Activated T-cell treated with anti-CD3 and anti-CD28 coated beads for 24 hours (primary cell): ENCODE measurements at regions not wholly inside any gene's neighbourhood (a gene's known extent, or its start where the extent isn't known, plus 50 kb on each side); places are given as distances from the start of the nearest gene placed in this dataset.

Source experiments
- DNase-seq: peaks from one replicate; pipeline ENCODE4 v3.0.0-alpha.2; 2020; ENCODE audit warnings: low read depth

- no peak for DNase-seq
These were observed 105.4 kb upstream of the MED13L start for GRCh38 chr12:116382686-116383530.

DNA sequence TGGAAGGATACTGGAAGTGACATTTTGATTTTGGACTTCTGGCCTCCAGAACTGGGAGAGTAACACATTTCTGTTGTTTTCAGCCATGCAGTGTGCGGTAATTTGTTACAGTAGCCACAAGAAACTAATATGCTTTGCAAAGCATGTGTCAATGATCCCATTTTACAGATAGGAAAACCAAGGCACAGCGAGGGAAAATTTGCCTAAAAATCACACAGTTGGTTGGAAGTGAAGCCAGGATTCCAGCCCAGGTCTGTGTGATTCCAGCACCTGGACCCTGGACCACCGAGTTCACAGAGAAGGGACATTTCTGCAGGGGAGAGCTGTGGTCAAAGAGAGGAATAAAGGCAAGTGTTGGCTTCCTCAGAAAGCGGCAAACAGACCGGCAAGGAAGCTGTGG is 106.7 kb upstream of the MED13L start:
- no peak for DNase-seq

GRCh38 chr12:116384691-116385485 is 107.4 kb upstream of the MED13L start:
- no peak for DNase-seq

DNA sequence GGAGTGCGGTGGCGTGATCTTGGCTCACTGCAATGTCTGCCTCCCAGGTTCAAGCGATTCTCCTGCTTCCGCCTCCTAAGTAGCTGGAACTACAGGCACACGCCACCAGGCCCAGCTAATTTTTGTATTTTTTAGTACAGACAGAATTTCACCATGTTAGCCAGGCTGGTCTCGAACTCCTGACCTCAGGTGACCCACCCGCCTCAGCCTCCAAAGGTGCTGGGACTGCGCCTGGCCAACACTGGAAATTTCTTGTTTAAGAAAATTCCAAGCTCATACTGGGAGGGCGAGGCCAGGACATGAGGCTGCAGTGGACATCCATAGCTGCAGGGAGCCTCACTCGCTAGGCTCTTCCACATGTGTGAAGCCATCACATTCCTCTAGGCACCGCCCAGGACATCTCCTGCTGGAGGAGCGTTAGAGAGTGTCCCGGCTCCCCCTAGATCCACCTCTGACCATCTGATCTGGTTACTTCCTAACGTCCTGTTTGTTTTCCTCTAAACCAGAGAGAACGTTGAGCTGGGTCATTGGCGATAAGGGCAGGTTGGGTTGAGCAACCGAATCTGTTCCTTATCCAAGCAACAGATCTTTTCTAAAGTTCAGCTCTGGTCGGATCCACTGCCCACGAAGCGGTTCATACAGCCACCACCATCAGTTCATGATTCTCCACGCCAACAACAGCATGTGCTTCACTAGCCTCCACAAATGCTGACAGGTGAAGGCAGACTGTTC is 108.2 kb upstream of the MED13L start:
- no peak for DNase-seq

DNA sequence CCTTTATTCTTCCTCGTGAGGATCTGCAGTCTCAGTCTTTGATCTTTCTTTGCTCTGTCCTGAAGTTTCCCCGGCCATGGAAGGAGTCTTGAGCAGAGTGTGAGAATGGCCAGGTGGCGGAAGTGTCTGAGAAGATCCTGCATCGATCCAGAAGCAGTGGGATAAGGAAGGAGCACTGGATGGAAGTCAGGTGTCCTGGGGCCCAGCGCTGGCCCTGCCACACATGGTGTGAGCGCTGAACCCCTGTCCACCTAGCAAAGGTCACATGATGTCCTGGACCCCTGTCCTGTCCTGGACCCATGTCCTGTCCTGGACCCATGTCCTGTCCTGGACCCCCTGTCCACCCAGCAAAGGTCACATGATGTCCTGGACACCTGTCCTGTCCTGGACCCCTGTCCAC is 111.8 kb upstream of the MED13L start:
- DNase-seq = no peak

DNA sequence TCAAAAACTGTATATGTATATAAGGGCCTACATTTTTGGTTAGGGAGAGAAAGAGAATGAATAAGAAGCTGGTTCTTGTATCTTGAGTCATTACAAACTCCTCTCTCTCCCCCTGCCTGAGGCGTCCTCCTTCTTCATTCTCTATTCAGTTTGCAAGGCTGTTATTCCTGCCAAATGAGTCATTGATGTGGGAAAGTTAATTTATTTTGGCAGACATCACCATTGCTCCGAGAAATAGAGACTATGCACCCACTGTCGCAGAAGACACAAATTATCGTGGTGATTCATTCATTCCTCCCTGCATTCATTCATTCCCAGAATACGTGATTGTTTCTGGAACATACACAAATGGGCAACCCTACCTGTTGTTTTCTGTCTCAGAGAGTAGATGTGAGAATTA is 112.5 kb upstream of the MED13L start:
- DNase-seq = no peak

- DNase-seq = no peak
These were observed 113.2 kb upstream of the MED13L start for GRCh38 chr12:116390401-116391335.

DNA sequence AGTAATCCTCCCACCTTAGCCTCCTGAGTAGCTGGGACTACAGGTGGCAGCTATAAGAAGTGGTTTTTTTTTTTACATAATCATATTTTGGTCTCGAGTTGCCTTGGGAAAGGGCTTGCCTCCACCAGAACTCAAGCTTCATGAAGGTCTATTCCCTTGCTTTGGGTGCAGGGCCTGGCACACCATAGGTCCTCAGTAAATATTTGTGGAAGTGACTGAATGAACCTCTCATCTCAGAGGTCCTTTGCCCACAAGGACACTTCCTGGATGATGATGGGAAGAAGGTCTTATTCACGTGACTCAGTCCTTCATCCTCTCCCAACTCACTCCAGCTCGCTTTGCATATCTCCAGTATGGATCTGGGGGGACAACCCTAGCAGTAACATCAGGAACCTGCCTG is 114.0 kb upstream of the MED13L start:
- DNase-seq = no peak

DNA sequence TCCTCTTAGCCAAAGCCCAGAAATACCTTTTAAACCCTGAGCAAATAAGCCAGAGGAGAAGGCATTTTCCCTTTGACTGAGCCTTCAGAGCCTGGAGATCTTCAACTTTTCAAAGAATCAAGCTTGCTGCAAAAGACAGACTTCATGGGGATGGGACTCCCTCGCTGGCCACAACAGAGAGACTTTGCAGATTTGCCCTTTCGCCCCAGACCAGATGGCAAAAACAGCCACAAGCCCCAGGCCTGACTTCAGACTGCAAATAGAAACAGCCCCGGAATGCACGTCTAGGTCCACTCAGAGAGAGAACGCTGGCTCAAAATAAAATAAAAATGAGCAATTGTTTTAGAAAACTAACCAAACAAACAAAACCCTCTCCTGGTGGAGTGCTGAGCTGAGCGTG is 114.6 kb upstream of the MED13L start:
- no peak for DNase-seq

DNA sequence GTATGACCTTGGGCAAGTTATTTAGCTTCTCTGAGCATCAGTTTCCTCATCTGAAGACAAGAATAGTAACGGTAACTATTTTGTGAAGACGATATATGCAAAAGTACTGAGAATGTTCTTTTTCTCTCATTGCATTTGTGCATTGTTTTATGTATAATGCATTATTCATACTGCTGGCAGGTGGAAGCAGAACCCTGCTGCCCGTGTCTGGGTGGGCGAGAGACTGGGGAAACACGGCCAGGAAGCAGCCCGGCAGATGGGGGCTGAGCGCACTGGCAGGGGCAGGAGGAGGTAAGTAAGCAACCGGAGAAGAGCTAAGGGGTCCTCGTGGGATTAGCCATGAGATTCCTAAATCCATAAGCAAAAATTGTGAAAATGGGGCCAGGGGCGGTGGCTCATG is 115.8 kb upstream of the MED13L start:
- DNase-seq = no peak

GRCh38 chr12:116393859-116394650 is 116.6 kb upstream of the MED13L start:
- no peak for DNase-seq

DNA sequence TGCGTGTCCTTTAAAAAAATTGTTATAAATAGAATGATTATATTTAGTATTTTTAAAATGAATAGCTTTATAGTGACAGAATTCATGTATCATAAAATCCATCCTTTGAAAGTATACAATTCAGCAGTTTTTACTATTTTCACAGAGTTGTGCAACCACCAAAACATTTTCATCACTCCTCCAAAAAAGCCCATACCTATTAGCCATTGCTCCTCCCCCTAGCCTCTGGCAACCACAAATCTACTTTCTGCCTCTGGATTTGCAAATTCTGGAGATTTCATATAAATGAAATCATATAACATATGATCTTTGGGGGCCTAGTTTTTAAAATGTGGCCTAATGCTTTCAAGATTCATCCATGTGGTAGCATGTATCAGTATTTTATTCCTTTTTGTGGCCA is 117.9 kb upstream of the MED13L start:
- no peak for DNase-seq

GRCh38 chr12:116397148-116397547 is 119.7 kb upstream of the MED13L start:
- DNase-seq = no peak

GRCh38 chr12:116398193-116398592 is 120.7 kb upstream of the MED13L start:
- no peak for DNase-seq

GRCh38 chr12:116399055-116399454 is 121.6 kb upstream of the MED13L start:
- DNase-seq = no peak

DNA sequence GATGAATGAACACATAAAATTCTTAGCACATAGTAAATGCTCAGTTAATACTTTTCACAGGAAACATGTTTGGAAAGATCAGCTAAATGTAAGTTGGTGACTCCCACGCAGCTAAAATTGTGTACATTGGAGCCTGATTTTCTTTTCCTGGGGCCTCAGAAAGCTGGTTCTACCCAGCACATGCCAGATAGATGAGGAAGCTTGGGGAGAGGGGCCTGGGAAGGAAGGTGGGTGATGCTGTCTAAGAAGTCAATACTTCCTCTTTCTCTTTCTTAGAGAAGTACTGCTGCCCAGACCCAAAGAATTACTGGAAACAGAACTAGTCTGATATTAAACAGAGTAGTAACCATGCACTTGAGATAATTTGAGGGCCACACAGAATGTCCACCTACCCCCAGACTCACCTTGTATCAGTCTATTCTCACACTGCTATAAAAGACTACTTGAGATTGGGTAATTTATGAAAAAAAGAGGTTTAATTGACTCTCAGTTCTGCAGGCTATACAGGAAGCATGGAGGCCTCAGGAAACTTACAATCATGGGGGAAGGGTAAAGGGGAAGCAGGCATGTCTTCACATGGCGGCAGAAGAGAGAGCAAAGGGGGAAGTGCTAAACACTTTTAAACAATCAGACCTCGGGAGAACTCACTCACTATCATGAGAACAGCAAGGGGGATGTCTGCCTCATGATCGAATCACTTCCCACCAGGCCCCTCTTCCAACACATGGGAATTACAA is 123.3 kb upstream of the MED13L start:
- no peak for DNase-seq

DNA sequence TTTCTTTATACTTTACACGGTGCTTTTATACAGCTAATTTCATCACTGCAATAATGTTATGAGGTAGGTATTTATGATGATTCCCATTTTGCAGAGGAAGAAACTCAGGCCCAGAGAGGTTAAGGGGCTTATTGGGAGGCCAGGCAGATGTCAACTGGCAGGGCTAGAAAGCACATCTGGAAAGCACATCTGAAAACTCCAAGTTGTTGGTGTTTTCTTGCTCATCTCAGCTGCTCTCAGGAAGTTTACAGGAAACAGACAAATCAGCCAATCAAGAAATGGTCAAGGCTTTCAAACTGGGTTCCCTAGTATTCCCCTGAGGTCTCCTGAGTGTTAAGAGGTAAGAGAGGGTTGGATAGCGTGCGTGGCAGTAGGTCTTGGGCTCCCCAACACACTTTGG is 124.1 kb upstream of the MED13L start:
- DNase-seq = no peak

- no peak for DNase-seq
These were observed 124.9 kb upstream of the MED13L start for GRCh38 chr12:116402163-116402939.

- no peak for DNase-seq
These were observed 126.1 kb upstream of the MED13L start for GRCh38 chr12:116403546-116403945.
